Fibroblast of lung (primary cell): ENCODE measurements at regions not wholly inside any gene's neighbourhood (a gene's known extent, or its start where the extent isn't known, plus 50 kb on each side); places are given as distances from the start of the nearest gene placed in this dataset.

Experiments used
- DNase-seq, 2 donors: peaks; one replicate each; pipeline versions ENCODE4 v3.0.0 to v3.0.0-alpha.2; 2010; ENCODE audit warnings: low read depth in 2 of 2
- H2AFZ ChIP-seq: 2 replicates; pipeline ENCODE4 v1.5.1; 2012; ENCODE audit warnings: low read length, control low read depth, inconsistent platforms
- H3K27ac ChIP-seq: 2 replicates; pipeline ENCODE4 v1.5.1; 2011; ENCODE audit warnings: low read length, control low read depth; ENCODE audit not compliant: insufficient read depth
- H3K27me3 ChIP-seq: 2 replicates; pipeline ENCODE4 v1.5.1; 2011; ENCODE audit warnings: mild to moderate bottlenecking, low read length; ENCODE audit not compliant: control insufficient read depth, insufficient read depth
- H3K36me3 ChIP-seq: 2 replicates; pipeline ENCODE4 v1.5.1; 2011; ENCODE audit warnings: low read length; ENCODE audit not compliant: control insufficient read depth, insufficient read depth
- H3K4me1 ChIP-seq: 2 replicates; pipeline ENCODE4 v1.5.1; 2011; ENCODE audit warnings: low read length; ENCODE audit not compliant: control insufficient read depth, insufficient read depth; ENCODE audit errors: extremely low read depth
- H3K4me2 ChIP-seq: 2 replicates; pipeline ENCODE4 v1.5.1; 2011; ENCODE audit warnings: low read length, control low read depth; ENCODE audit not compliant: insufficient read depth; ENCODE audit errors: extremely low read depth
- H3K4me3 ChIP-seq, 4 experiments: fragments of 200-600 bp in 1 of 4; sonication (generic) in 1 of 4; replicated peaks in 1 of 4; 2 replicates each; pipeline ENCODE4 v1.5.1; 2011 to 2016; ENCODE audit warnings: low read length in 4 of 4, low read depth in 3 of 4, mild to moderate bottlenecking in 3 of 4, control low read depth in 2 of 4, inconsistent platforms in 1 of 4, mixed read lengths in 1 of 4; ENCODE audit not compliant: insufficient read depth in 1 of 4; ENCODE audit errors: control extremely low read depth in 1 of 4
- H3K79me2 ChIP-seq: 2 replicates; pipeline ENCODE4 v1.5.1; 2012; ENCODE audit warnings: mild to moderate bottlenecking, low read length, inconsistent platforms; ENCODE audit not compliant: control insufficient read depth, insufficient read depth
- H3K9ac ChIP-seq: 2 replicates; pipeline ENCODE4 v1.5.1; 2011; ENCODE audit warnings: mild to moderate bottlenecking, low read length, control low read depth; ENCODE audit not compliant: insufficient read depth
- H3K9me3 ChIP-seq: 2 replicates; pipeline ENCODE4 v1.5.1; 2012; ENCODE audit warnings: low read depth, low read length; ENCODE audit not compliant: control insufficient read depth, insufficient read depth
- H4K20me1 ChIP-seq: 2 replicates; pipeline ENCODE4 v1.5.1; 2011; ENCODE audit warnings: low read length; ENCODE audit not compliant: control insufficient read depth, insufficient read depth; ENCODE audit errors: extremely low read depth
- EZH2 ChIP-seq: IDR thresholded peaks from 2 replicates; pipeline ENCODE4 v1.5.1; 2012; ENCODE audit warnings: low read length, control low read depth, mild to moderate bottlenecking; ENCODE audit errors: missing control alignments
- TF ChIP-seq, protein P1 (sequence below), 2 donors: IDR thresholded peaks in 1 of 2; conservative IDR thresholded peaks in 1 of 2; 1 replicate in 1 of 2; 2 replicates in 1 of 2; pipeline ENCODE4 v1.5.1; 2011 to 2012; ENCODE audit warnings: low read length in 2 of 2, control low read depth in 1 of 2, inconsistent platforms in 1 of 2, low read depth in 1 of 2, mild to moderate bottlenecking in 1 of 2

DNA sequence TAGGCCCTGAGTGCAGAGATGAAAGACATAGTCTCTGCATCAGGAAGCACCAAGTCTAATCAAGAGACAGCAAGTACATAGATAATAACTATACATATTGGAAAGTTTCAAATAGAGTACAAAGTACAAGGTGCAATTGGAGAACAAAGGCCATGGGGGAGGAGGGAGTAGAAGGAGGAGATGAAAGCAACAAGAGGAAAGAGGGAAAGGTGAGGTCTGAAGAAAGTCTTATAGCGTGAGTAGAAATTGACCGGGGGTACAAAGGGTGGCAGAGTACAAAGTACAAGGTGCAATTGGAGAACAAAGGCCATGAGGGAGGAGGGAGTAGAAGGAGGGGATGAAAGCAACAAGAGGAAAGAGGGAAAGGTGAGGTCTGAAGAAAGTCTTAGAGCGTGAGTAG, 244.2 kb upstream of the JUN start:
- H3K4me3 ChIP-seq: no peak overlapping the region
- no peak for DNase-seq
- no peak overlapping the region for H3K27ac ChIP-seq
- TF ChIP-seq, protein P1, sequence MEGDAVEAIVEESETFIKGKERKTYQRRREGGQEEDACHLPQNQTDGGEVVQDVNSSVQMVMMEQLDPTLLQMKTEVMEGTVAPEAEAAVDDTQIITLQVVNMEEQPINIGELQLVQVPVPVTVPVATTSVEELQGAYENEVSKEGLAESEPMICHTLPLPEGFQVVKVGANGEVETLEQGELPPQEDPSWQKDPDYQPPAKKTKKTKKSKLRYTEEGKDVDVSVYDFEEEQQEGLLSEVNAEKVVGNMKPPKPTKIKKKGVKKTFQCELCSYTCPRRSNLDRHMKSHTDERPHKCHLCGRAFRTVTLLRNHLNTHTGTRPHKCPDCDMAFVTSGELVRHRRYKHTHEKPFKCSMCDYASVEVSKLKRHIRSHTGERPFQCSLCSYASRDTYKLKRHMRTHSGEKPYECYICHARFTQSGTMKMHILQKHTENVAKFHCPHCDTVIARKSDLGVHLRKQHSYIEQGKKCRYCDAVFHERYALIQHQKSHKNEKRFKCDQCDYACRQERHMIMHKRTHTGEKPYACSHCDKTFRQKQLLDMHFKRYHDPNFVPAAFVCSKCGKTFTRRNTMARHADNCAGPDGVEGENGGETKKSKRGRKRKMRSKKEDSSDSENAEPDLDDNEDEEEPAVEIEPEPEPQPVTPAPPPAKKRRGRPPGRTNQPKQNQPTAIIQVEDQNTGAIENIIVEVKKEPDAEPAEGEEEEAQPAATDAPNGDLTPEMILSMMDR (conservative IDR thresholded peaks at IDR 0.05 in 1 of 2, IDR thresholded peaks at IDR 0.05 in 1 of 2; ENCODE audit: low read depth in 1 of 2, low read length in 2 of 2): no peak
- no peak for TF ChIP-seq EZH2
- no peaks in the 10 kb centered on the region for H3K27me3 ChIP-seq
- peaks cover 14% of the 10 kb centered on the region for H3K4me1 ChIP-seq
- H2AFZ ChIP-seq: no peak overlapping the region
- H4K20me1 ChIP-seq: no peaks in the 10 kb centered on the region
- no peak overlapping the region for H3K4me2 ChIP-seq
- H3K79me2 ChIP-seq: no peaks in the 10 kb centered on the region
- H3K9ac ChIP-seq: no peak overlapping the region
- no peaks in the 10 kb centered on the region for H3K9me3 ChIP-seq
- no peaks in the 10 kb centered on the region for H3K36me3 ChIP-seq

DNA sequence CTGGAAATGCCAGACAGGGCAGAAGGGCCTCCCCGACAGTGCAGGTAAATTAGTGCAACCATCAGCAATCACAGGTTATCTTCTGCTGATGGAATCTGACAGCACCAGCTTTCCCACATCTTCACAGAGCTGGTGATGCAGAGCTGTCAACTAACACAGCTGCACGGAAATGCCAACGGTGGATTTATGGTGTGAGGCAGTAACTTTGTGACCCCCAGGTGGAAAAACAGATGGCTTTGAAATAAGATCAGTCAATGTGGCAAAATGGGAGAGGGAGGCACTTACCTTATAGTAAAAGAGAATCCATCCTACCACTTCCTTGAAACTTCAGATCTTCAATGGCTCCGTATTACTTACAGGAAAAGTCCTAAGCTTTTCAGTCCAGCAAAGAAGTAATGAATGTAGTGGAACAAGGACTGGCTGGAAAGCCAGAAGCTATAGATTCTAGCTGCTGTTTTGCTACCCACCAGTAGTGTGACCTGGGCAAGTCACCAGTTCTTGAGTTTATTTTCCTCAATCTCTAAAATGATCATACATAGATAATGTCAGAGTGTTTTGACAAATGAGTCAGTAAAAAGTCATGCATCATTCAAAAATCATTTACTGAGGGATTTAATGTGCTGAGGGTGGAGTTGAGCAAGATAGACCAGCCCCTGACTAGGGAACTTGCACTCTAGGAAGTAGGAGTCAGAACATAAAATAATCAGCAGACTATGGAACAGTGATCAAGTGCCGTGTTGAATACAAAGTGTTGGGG, 245.7 kb upstream of the JUN start:
- Histone ChIP-seq H3K4me2 (no peak overlapping the region), H2AFZ (no peak overlapping the region), H3K4me3 (no peak overlapping the region), H3K36me3 (no peaks in the 10 kb centered on the region), H3K9me3 (no peaks in the 10 kb centered on the region), H4K20me1 (no peaks in the 10 kb centered on the region), H3K27me3 (no peaks in the 10 kb centered on the region), H3K4me1 (peaks cover 14% of the 10 kb centered on the region), H3K27ac (no peak overlapping the region), H3K9ac (no peak overlapping the region), H3K79me2 (no peaks in the 10 kb centered on the region)
- TF ChIP-seq EZH2: no peak
- TF ChIP-seq, protein P1 (conservative IDR thresholded peaks at IDR 0.05 in 1 of 2, IDR thresholded peaks at IDR 0.05 in 1 of 2; ENCODE audit: low read depth in 1 of 2, low read length in 2 of 2): no peak
- DNase-seq: no peak

DNA sequence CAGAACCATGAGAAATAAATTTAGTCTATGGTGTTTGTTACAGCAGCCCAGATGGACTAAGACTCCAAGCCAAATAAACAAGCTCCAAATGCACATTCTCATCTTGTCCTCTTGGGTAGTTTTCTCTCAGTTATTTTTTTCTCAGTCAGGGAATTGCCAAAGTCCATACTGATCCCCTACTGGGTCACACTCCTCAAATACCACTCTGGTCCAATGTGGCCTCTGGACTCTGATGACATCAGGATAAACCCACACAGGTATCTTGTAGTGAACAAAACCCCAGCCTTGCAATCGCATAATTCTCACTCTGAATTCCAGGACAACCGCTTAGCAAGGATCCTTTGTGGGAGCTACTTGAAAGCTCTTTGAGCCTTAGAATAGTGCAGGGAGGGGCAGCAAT, 248.4 kb upstream of the JUN start:
- no peak overlapping the region for H2AFZ ChIP-seq
- DNase-seq: no peak

More for the DNA sequence above, 248.4 kb upstream of the JUN start:
- Histone ChIP-seq H3K4me2 (no peak overlapping the region), H3K36me3 (no peaks in the 10 kb centered on the region), H3K4me1 (peaks cover 2% of the 10 kb centered on the region), H3K79me2 (no peaks in the 10 kb centered on the region), H3K9me3 (no peaks in the 10 kb centered on the region), H3K9ac (no peak overlapping the region), H3K4me3 (no peak overlapping the region), H3K27ac (no peak overlapping the region), H4K20me1 (no peaks in the 10 kb centered on the region), H3K27me3 (no peaks in the 10 kb centered on the region)
- TF ChIP-seq EZH2: no peak
- TF ChIP-seq, protein P1 (conservative IDR thresholded peaks at IDR 0.05 in 1 of 2, IDR thresholded peaks at IDR 0.05 in 1 of 2; ENCODE audit: low read depth in 1 of 2, low read length in 2 of 2): no peak
